CD4-positive, alpha-beta T cell (primary cell): ENCODE measurements at regions not wholly inside any gene's neighbourhood (a gene's known extent, or its start where the extent isn't known, plus 50 kb on each side); places are given as distances from the start of the nearest gene placed in this dataset.
A peak's percentile ranks its signal among the peaks of the same experiment; 100 is the strongest.

Experiments
- ATAC-seq: fragments of 200-7000 bp; cut with Tn5 transposase; one replicate; pipeline ENCODE4 v1.10.0; 2022; ENCODE audit warnings: mild to moderate bottlenecking; ENCODE audit not compliant: poor library complexity
- CTCF ChIA-PET: fragments of 350-600 bp; sonication (Branson Sonifier 250); formaldehyde crosslinking; loops from one replicate; lab custom pipeline; 2021; ENCODE audit warnings: antibody characterized with exemption, inconsistent platforms; lab: Charles Lee
- POLR2A ChIA-PET: fragments of 350-600 bp; sonication (Branson Sonifier 250); formaldehyde crosslinking; loops from one replicate; lab custom pipeline; 2021; ENCODE audit warnings: antibody characterized with exemption, inconsistent platforms; lab: Charles Lee
- DNase-seq, 14 experiments: peaks; one replicate each; pipeline ENCODE4 v3.0.0-alpha.2; 2013 to 2020; ENCODE audit warnings: mixed read lengths in 2 of 14
- H3K27ac ChIP-seq, 2 donors: one replicate each; pipeline versions ENCODE4 v1.5.1 to v1.7.0; 2013; ENCODE audit warnings: low read length in 2 of 2, low read depth in 1 of 2, mild to moderate bottlenecking in 1 of 2
- H3K27me3 ChIP-seq, 2 experiments: 1 replicate in 1 of 2; 2 replicates in 1 of 2; pipeline versions ENCODE4 v1.6.1 to v1.7.0; 2013; ENCODE audit warnings: low read length in 2 of 2, control low read depth in 1 of 2, mild to moderate bottlenecking in 1 of 2, moderate library complexity in 1 of 2; ENCODE audit not compliant: insufficient read depth in 2 of 2, control insufficient read depth in 1 of 2
- H3K36me3 ChIP-seq: one replicate; pipeline ENCODE4 v1.6.1; 2013; ENCODE audit warnings: low read length, control low read depth; ENCODE audit not compliant: insufficient read depth
- H3K4me1 ChIP-seq: one replicate; pipeline ENCODE4 v1.6.1; 2013; ENCODE audit warnings: low read length, control low read depth; ENCODE audit not compliant: insufficient read depth
- H3K4me3 ChIP-seq: one replicate; pipeline ENCODE4 v1.5.1; 2013; ENCODE audit warnings: mild to moderate bottlenecking, low read length, moderate library complexity
- H3K9me3 ChIP-seq, 2 experiments: 1 replicate in 1 of 2; 2 replicates in 1 of 2; pipeline versions ENCODE4 v1.6.1 to v1.7.0; 2013; ENCODE audit warnings: low read length in 2 of 2, mild to moderate bottlenecking in 2 of 2, control low read depth in 1 of 2, moderate library complexity in 1 of 2; ENCODE audit not compliant: control insufficient read depth in 1 of 2, insufficient read depth in 1 of 2
- H3K27ac Mint-ChIP-seq: one replicate; pipeline ENCODE4 v1.8.0; 2020; ENCODE audit warnings: mixed read lengths
- H3K27me3 Mint-ChIP-seq: one replicate; pipeline ENCODE4 v1.8.0; 2021; ENCODE audit warnings: mixed read lengths
- H3K36me3 Mint-ChIP-seq: one replicate; pipeline ENCODE4 v1.8.0; 2021; ENCODE audit warnings: low read depth, mixed read lengths
- H3K4me1 Mint-ChIP-seq: one replicate; pipeline ENCODE4 v1.8.0; 2021; ENCODE audit warnings: low read depth, mixed read lengths
- H3K4me3 Mint-ChIP-seq: one replicate; pipeline ENCODE4 v1.8.0; 2020; ENCODE audit warnings: mild to moderate bottlenecking, mixed read lengths
- H3K9me3 Mint-ChIP-seq: one replicate; pipeline ENCODE4 v1.8.0; 2020; ENCODE audit warnings: mixed read lengths
- CTCF ChIP-seq: fragments of 200-600 bp; IDR thresholded peaks from one replicate; pipeline ENCODE4 v1.8.0; 2022; ENCODE audit warnings: antibody characterized with exemption, mild to moderate bottlenecking
- intact Hi-C, 2 experiments: fragments of 100-400 bp; cut with DNase I in 1 of 2; cut with micrococcal nuclease in 1 of 2; formaldehyde crosslinking; loops; one replicate each; pipeline versions ENCODE4 v1.15.1 to v1.9.0; 2023 to 2025; cut with DNase I, micrococcal nuclease

GRCh38 chr11:128089962-128090361 is 497.4 kb downstream of the ETS1 start:
- ATAC-seq = no peak
- Histone ChIP-seq H3K9me3 (peaks cover 0 to 11% of the 10 kb centered on the region in 2 experiments), H3K27ac (no peak overlapping the region), H3K36me3 (no peaks in the 10 kb centered on the region), H3K4me3 (no peak overlapping the region), H3K27me3 (no peaks in the 10 kb centered on the region), H3K4me1 (peaks cover 18% of the 10 kb centered on the region)
- ChIA-PET CTCF (no interaction called here), POLR2A (no interaction called here)
- DNase-seq = no peak
- Mint-ChIP-seq H3K4me1 (peaks cover 22% of the 10 kb centered on the region), H3K27ac (no peak overlapping the region), H3K36me3 (no peaks in the 10 kb centered on the region), H3K4me3 (no peak overlapping the region), H3K27me3 (no peaks in the 10 kb centered on the region), H3K9me3 (peaks cover 8% of the 10 kb centered on the region)
- no peak for TF ChIP-seq CTCF
- intact Hi-C loops = loop anchor here in 1 of 2 experiments (5.0 kb wide), 1 partner anchor 53 kb away; no protein-coding TSS in a partner anchor

- Mint-ChIP-seq H3K9me3 (peaks cover 11% of the 10 kb centered on the region), H3K36me3 (no peaks in the 10 kb centered on the region), H3K4me1 (peaks cover 54% of the 10 kb centered on the region), H3K4me3 (peak overlapping the region; percentile 2), H3K27me3 (no peaks in the 10 kb centered on the region), H3K27ac (peak overlapping the region; percentile 37)
- Histone ChIP-seq H3K4me1 (peaks cover 18% of the 10 kb centered on the region), H3K36me3 (no peaks in the 10 kb centered on the region), H3K4me3 (no peak overlapping the region), H3K27me3 (no peaks in the 10 kb centered on the region), H3K27ac (no peak overlapping the region), H3K9me3 (peaks cover 0 to 11% of the 10 kb centered on the region in 2 experiments)
- POLR2A ChIA-PET = interaction anchor here (0.8 to 2.9 kb wide), 2 partner anchors 48 to 185 kb away, joined by 3 to 22 read pairs; no protein-coding TSS in a partner anchor
- peak; percentile 22 for TF ChIP-seq CTCF
- peak; percentile 72 for ATAC-seq
- DNase-seq = peak in 6 of 14 experiments; percentile 7 to 53 (median 32)
- CTCF ChIA-PET = interaction anchor here (1.3 to 1.4 kb wide), 2 partner anchors 23 to 47 kb away, joined by 3 to 5 read pairs; no protein-coding TSS in a partner anchor
- intact Hi-C loops = loop anchor here (2.0 to 5.0 kb wide), 2 partner anchors 49 to 56 kb away; no protein-coding TSS in a partner anchor
These were observed 500.6 kb downstream of the ETS1 start for GRCh38 chr11:128086794-128087193.

GRCh38 chr11:128085276-128085675 is 502.1 kb downstream of the ETS1 start:
- intact Hi-C loops = loop anchor here in 1 of 2 experiments (5.0 kb wide), 1 partner anchor 48 kb away; no protein-coding TSS in a partner anchor
- Histone ChIP-seq H3K9me3 (peaks cover 0 to 8% of the 10 kb centered on the region in 2 experiments), H3K27me3 (no peaks in the 10 kb centered on the region), H3K4me3 (no peak overlapping the region), H3K4me1 (peaks cover 18% of the 10 kb centered on the region), H3K27ac (no peak overlapping the region), H3K36me3 (no peaks in the 10 kb centered on the region)
- H3K4me1 Mint-ChIP-seq = peaks cover 63% of the 10 kb centered on the region
- CTCF ChIA-PET = interaction anchor here (1.7 to 1.9 kb wide), 2 partner anchors 46 to 73 kb away, joined by 3 to 7 read pairs; no protein-coding TSS in a partner anchor
- H3K36me3 Mint-ChIP-seq = no peaks in the 10 kb centered on the region
- H3K9me3 Mint-ChIP-seq = peaks cover 15% of the 10 kb centered on the region
- POLR2A ChIA-PET = interaction anchor here (0.6 to 2.9 kb wide), 4 partner anchors 32 to 760 kb away, joined by 3 to 22 read pairs (median 4); no protein-coding TSS in a partner anchor
- no peak for TF ChIP-seq CTCF
- peak overlapping the region; percentile 38 for H3K4me3 Mint-ChIP-seq
- H3K27me3 Mint-ChIP-seq = no peaks in the 10 kb centered on the region
- peak overlapping the region; percentile 7 for H3K27ac Mint-ChIP-seq
- DNase-seq = peak in 3 of 14 experiments; percentile 1 to 10 (median 9)
- ATAC-seq = peak; percentile 39
